ENCODE measurements at regions not wholly inside any gene's neighbourhood (a gene's known extent, or its start where the extent isn't known, plus 50 kb on each side); places are given as distances from the start of the nearest gene placed in this dataset.

GRCh38 chr5:174997688-174998087 lies 273.3 kb downstream of the MSX2 start:
- DNase-seq: no peak
- Histone ChIP-seq H3K4me1 (ENCODE audit: insufficient read depth) (no peaks in the 10 kb centered on the region), H3K4me3 (no peak overlapping the region), H3K9me3 (no peaks in the 10 kb centered on the region), H3K36me3 (no peaks in the 10 kb centered on the region), H3K27me3 (no peaks in the 10 kb centered on the region), H3K27ac (no peak overlapping the region)
- 21 to 61% (median 61%) methylated on average over 1 of the region's 1 CpG for WGBS, 3 donors
- intact Hi-C loops (cut with DNase I): no loop called here
- TF ChIP-seq CTCF (IDR thresholded peaks at IDR 0.05): no peak

GRCh38 chr5:174996941-174997340 lies 272.6 kb downstream of the MSX2 start:
- TF ChIP-seq POLR2A (IDR thresholded peaks at IDR 0.05): no peak
- no peak for TF ChIP-seq EP300 (IDR thresholded peaks at IDR 0.05)
- no peak for TF ChIP-seq CTCF (IDR thresholded peaks at IDR 0.05)
- no peak overlapping the region for H3K27ac ChIP-seq
- no peak overlapping the region for H3K4me3 ChIP-seq
- H3K4me1 ChIP-seq (ENCODE audit: insufficient read depth): no peaks in the 10 kb centered on the region
- intact Hi-C loops (cut with DNase I): no loop called here
- 76 to 78% (median 76%) methylated on average over 4 of the region's 4 CpGs for WGBS, 3 donors
- DNase-seq: no peak
- no peaks in the 10 kb centered on the region for H3K36me3 ChIP-seq
- no peaks in the 10 kb centered on the region for H3K9me3 ChIP-seq
- no peaks in the 10 kb centered on the region for H3K27me3 ChIP-seq

GRCh38 chr5:174995827-174996226 lies 271.4 kb downstream of the MSX2 start:
- intact Hi-C loops (cut with DNase I): no loop called here

GRCh38 chr5:174991847-174992246 lies 267.5 kb downstream of the MSX2 start:
- H3K4me1 ChIP-seq (ENCODE audit: insufficient read depth): no peaks in the 10 kb centered on the region
- H3K36me3 ChIP-seq: no peaks in the 10 kb centered on the region

More at GRCh38 chr5:174995827-174996226, 271.4 kb downstream of the MSX2 start:
- H3K27me3 ChIP-seq: no peaks in the 10 kb centered on the region
- WGBS, 3 donors: 19 to 29% (median 24%) methylated on average over 3 of the region's 3 CpGs
- TF ChIP-seq CTCF (IDR thresholded peaks at IDR 0.05): no peak
- no peak for TF ChIP-seq POLR2A (IDR thresholded peaks at IDR 0.05)
- TF ChIP-seq EP300 (IDR thresholded peaks at IDR 0.05): no peak
- no peak overlapping the region for H3K4me3 ChIP-seq
- H3K27ac ChIP-seq: no peak overlapping the region
- DNase-seq: no peak
- H3K4me1 ChIP-seq (ENCODE audit: insufficient read depth): no peaks in the 10 kb centered on the region
- no peaks in the 10 kb centered on the region for H3K36me3 ChIP-seq
- no peaks in the 10 kb centered on the region for H3K9me3 ChIP-seq

More at GRCh38 chr5:174991847-174992246, 267.5 kb downstream of the MSX2 start:
- no peak overlapping the region for H3K4me3 ChIP-seq
- no peak overlapping the region for H3K27ac ChIP-seq
- intact Hi-C loops (cut with DNase I): no loop called here
- WGBS, 3 donors: 7 to 13% (median 8%) methylated on average over 4 of the region's 4 CpGs
- TF ChIP-seq POLR2A (IDR thresholded peaks at IDR 0.05) (no peak), CTCF (IDR thresholded peaks at IDR 0.05) (no peak), EP300 (IDR thresholded peaks at IDR 0.05) (no peak)
- no peak for DNase-seq
- no peaks in the 10 kb centered on the region for H3K27me3 ChIP-seq
- no peaks in the 10 kb centered on the region for H3K9me3 ChIP-seq

Measured in ovary (tissue), 7 donors.